IMR-90 (cell line): ENCODE measurements at regions not wholly inside any gene's neighbourhood (a gene's known extent, or its start where the extent isn't known, plus 50 kb on each side); places are given as distances from the start of the nearest gene placed in this dataset.
A peak's percentile ranks its signal among the peaks of the same experiment; 100 is the strongest.

Experiments
- ATAC-seq: fragments of 200-7000 bp; cut with Tn5 transposase; 2 replicates; pipeline ENCODE4 v1.9.1; 2020; ENCODE audit warnings: low read depth, mild to moderate bottlenecking, moderate library complexity
- BruUV-seq: library from RNA; stranded (reverse); fragments of 400-500 nt; replicated peaks from 2 replicates; lab custom pipeline; 2021; lab: Mats Ljungman, UMichigan
- CTCF ChIA-PET: fragments of 300-600 bp; formaldehyde crosslinking; extraction: SDS; loops from one replicate; lab custom pipeline; 2021; ENCODE audit warnings: antibody characterized with exemption; lab: Yijun Ruan, JAX
- POLR2A ChIA-PET: fragments of 300-600 bp; sonication (Branson Sonifier 250); formaldehyde crosslinking; loops from one replicate; lab custom pipeline; 2022; ENCODE audit warnings: antibody characterized with exemption; ENCODE audit not compliant: unreplicated experiment; lab: Charles Lee
- DNase-seq: peaks from one replicate; pipeline ENCODE4 v3.0.0; 2013
- H2AFZ ChIP-seq: replicated peaks from 2 replicates; pipeline ENCODE3; 2013; ENCODE audit warnings: low read length, mild to moderate bottlenecking; ENCODE audit not compliant: poor library complexity
- H2AK5ac ChIP-seq: 2 replicates; pipeline ENCODE4 v1.6.1; 2013; ENCODE audit warnings: low read depth, low read length, inconsistent platforms
- H2AK9ac ChIP-seq: replicated peaks from 2 replicates; pipeline ENCODE3; 2013; ENCODE audit warnings: mild to moderate bottlenecking, low read depth, low read length, moderate library complexity; ENCODE audit not compliant: poor library complexity
- H2BK120ac ChIP-seq: 2 replicates; pipeline ENCODE4 v1.6.1; 2013; ENCODE audit warnings: low read depth, low read length, inconsistent platforms
- H2BK15ac ChIP-seq: 3 replicates; pipeline ENCODE4 v1.6.1; 2013; ENCODE audit warnings: low read depth, low read length, inconsistent platforms
- H2BK20ac ChIP-seq: 2 replicates; pipeline ENCODE4 v1.6.1; 2013; ENCODE audit warnings: low read depth, mild to moderate bottlenecking, inconsistent platforms, low read length, moderate library complexity
- H2BK5ac ChIP-seq: 2 replicates; pipeline ENCODE4 v1.6.1; 2013; ENCODE audit warnings: mild to moderate bottlenecking, low read depth, low read length, inconsistent platforms; ENCODE audit not compliant: poor library complexity, severe bottlenecking
- H3K14ac ChIP-seq: replicated peaks from 2 replicates; pipeline ENCODE4 v1.6.1; 2013; ENCODE audit warnings: low read depth, low read length, inconsistent platforms
- H3K18ac ChIP-seq: 2 replicates; pipeline ENCODE4 v1.6.1; 2013; ENCODE audit warnings: low read depth, low read length, control low read depth
- H3K23ac ChIP-seq: 2 replicates; pipeline ENCODE4 v1.6.1; 2013; ENCODE audit warnings: low read depth, low read length, inconsistent platforms
- H3K27ac ChIP-seq: 2 replicates; pipeline ENCODE4 v1.5.1; 2013; ENCODE audit warnings: mild to moderate bottlenecking, control low read depth, low read length; ENCODE audit not compliant: insufficient read depth
- H3K27me3 ChIP-seq: 2 replicates; pipeline ENCODE4 v1.6.1; 2013; ENCODE audit warnings: low read length; ENCODE audit not compliant: control insufficient read depth, insufficient read depth
- H3K36me3 ChIP-seq: 2 replicates; pipeline ENCODE4 v1.6.1; 2013; ENCODE audit warnings: low read length, mixed read lengths; ENCODE audit not compliant: control insufficient read depth, insufficient read depth
- H3K4ac ChIP-seq: 2 replicates; pipeline ENCODE4 v1.6.1; 2013; ENCODE audit warnings: low read depth, low read length, inconsistent platforms
- H3K4me1 ChIP-seq: 2 replicates; pipeline ENCODE4 v1.6.1; 2013; ENCODE audit warnings: low read length, mixed read lengths; ENCODE audit not compliant: control insufficient read depth, insufficient read depth
- H3K4me2 ChIP-seq: 2 replicates; pipeline ENCODE4 v1.6.1; 2013; ENCODE audit warnings: low read depth, mild to moderate bottlenecking, control low read depth, low read length, moderate library complexity
- H3K4me3 ChIP-seq: 2 replicates; pipeline ENCODE4 v1.5.1; 2013; ENCODE audit warnings: low read depth, mild to moderate bottlenecking, control low read depth, low read length, moderate library complexity; ENCODE audit not compliant: insufficient read depth
- H3K56ac ChIP-seq: 2 replicates; pipeline ENCODE4 v1.6.1; 2013; ENCODE audit warnings: low read length, inconsistent platforms; ENCODE audit not compliant: insufficient read depth; ENCODE audit errors: extremely low read depth
- H3K79me1 ChIP-seq, 2 experiments: 2 replicates each; pipeline ENCODE4 v1.6.1; 2013; ENCODE audit warnings: low read length in 2 of 2, inconsistent platforms in 1 of 2, low read depth in 1 of 2
- H3K9ac ChIP-seq: 2 replicates; pipeline ENCODE4 v1.6.1; 2013; ENCODE audit warnings: low read depth, low read length, control low read depth
- H3K9me1 ChIP-seq: 2 replicates; pipeline ENCODE4 v1.6.1; 2013; ENCODE audit warnings: low read length, inconsistent platforms; ENCODE audit not compliant: insufficient read depth
- H3K9me3 ChIP-seq: 2 replicates; pipeline ENCODE4 v1.6.1; 2013; ENCODE audit warnings: low read length; ENCODE audit not compliant: control insufficient read depth, insufficient read depth
- H4K20me1 ChIP-seq: 2 replicates; pipeline ENCODE4 v1.6.1; 2013; ENCODE audit warnings: low read length, inconsistent platforms; ENCODE audit not compliant: insufficient read depth
- H4K5ac ChIP-seq: 2 replicates; pipeline ENCODE4 v1.6.1; 2013; ENCODE audit warnings: mild to moderate bottlenecking, low read depth, low read length, control low read depth
- H4K8ac ChIP-seq, 2 experiments: 2 replicates each; pipeline ENCODE4 v1.6.1; 2013; ENCODE audit warnings: low read depth in 2 of 2, low read length in 2 of 2, control low read depth in 1 of 2, inconsistent platforms in 1 of 2
- H4K91ac ChIP-seq: 2 replicates; pipeline ENCODE4 v1.6.1; 2013; ENCODE audit warnings: low read depth, low read length, inconsistent platforms; ENCODE audit not compliant: insufficient read depth
- CHD1 ChIP-seq: IDR thresholded peaks from 2 replicates; pipeline ENCODE4 v1.6.1; 2012; ENCODE audit warnings: low read depth, low read length, improper control_type of control experiment
- MAZ ChIP-seq: IDR thresholded peaks from 2 replicates; pipeline ENCODE4 v1.6.1; 2012; ENCODE audit warnings: low read depth, mild to moderate bottlenecking, low read length, improper control_type of control experiment, moderate library complexity, borderline replicate concordance
- MXI1 ChIP-seq: IDR thresholded peaks from 2 replicates; pipeline ENCODE4 v1.6.1; 2012; ENCODE audit warnings: low read depth, mild to moderate bottlenecking, low read length, moderate library complexity, borderline replicate concordance
- NFE2L2 ChIP-seq: fragments of 150-350 bp; IDR thresholded peaks from 2 replicates; pipeline ENCODE4 v1.6.1; 2016; ENCODE audit warnings: low read depth, mild to moderate bottlenecking, low read length
- WGBS, 2 experiments: methylation state at CpG; one replicate each; pipeline versions ENCODE4 v1.1.5 to v1.1.7; 2013; ENCODE audit warnings: missing lambda C conversion rate in 2 of 2; ENCODE audit not compliant: insufficient read length in 1 of 2; ENCODE audit errors: extremely low coverage in 2 of 2; 5-methylcytosine and 5-hydroxymethylcytosine counted together
- dilution Hi-C: fragments of 300-500 bp; cut with HindIII; formaldehyde crosslinking; loops from one replicate; pipeline ENCODE4 v1.14.3; 2018; ENCODE audit warnings: low sequenced_read_pairs; ENCODE audit not compliant: unreplicated experiment
- in situ Hi-C: fragments of 300-500 bp; cut with MboI; formaldehyde crosslinking; loops from 3 replicates; pipeline ENCODE4 v1.14.3; 2019; ENCODE audit warnings: low sequenced_read_pairs, inconsistent platforms, mixed read lengths
- intact Hi-C: fragments of 100-400 bp; cut with micrococcal nuclease; formaldehyde crosslinking; loops from 2 replicates; pipeline ENCODE4 v1.10.0; 2022

GRCh38 chr12:89195470-89195869, 156.8 kb downstream of the DUSP6 start:
- WGBS, 2 experiments, result 100% methylated on average over 2 of the region's 2 CpGs; no CpG with 5 or more reads in 1 of the 2 experiments
- ATAC-seq (no peak), DNase-seq (no peak)
- in situ Hi-C loops (no loop called here), intact Hi-C loops (no loop called here), dilution Hi-C loops (no loop called here)
- Histone ChIP-seq H2BK15ac (no peak overlapping the region), H2BK120ac (no peak overlapping the region), H3K4ac (no peak overlapping the region), H3K4me3 (no peak overlapping the region), H4K5ac (no peak overlapping the region; the same call in 1 of the 2 replicates), H2BK20ac (no peak overlapping the region), H3K27ac (no peak overlapping the region), H3K9ac (no peak overlapping the region), H3K4me1 (peaks cover 7% of the 10 kb centered on the region), H2BK5ac (peak overlapping the region; percentile 46), H4K8ac (no peak overlapping the region), H3K23ac (no peak overlapping the region), H3K4me2 (no peak overlapping the region), H2AK5ac (no peak overlapping the region), H4K20me1 (no peaks in the 10 kb centered on the region), H3K79me1 (no peaks in the 10 kb centered on the region), H3K56ac (no peak overlapping the region), H3K9me1 (no peaks in the 10 kb centered on the region), H2AK9ac (no peak overlapping the region), H3K9me3 (no peaks in the 10 kb centered on the region), H2AFZ (no peak overlapping the region), H3K18ac (no peak overlapping the region), H3K14ac (no peak overlapping the region), H3K27me3 (no peaks in the 10 kb centered on the region), H4K91ac (no peak overlapping the region; the same call in 1 of the 2 replicates), H3K36me3 (no peaks in the 10 kb centered on the region)
- TF ChIP-seq CHD1 (no peak), NFE2L2 (no peak), MAZ (no peak), MXI1 (no peak)
- POLR2A ChIA-PET, result no interaction called here
- CTCF ChIA-PET, result interaction anchor here (0.7 kb wide), 1 partner anchor 44 kb away, joined by 4 read pairs; no protein-coding TSS in a partner anchor
- BruUV-seq, result no TSS peak
